K562 (cell line): ENCODE measurements at regions not wholly inside any gene's neighbourhood (a gene's known extent, or its start where the extent isn't known, plus 50 kb on each side); places are given as distances from the start of the nearest gene placed in this dataset.

Experiments
- ATAC-seq: fragments of 200-7000 bp; cut with Tn5 transposase; 3 replicates; pipeline ENCODE4 v1.9.1; 2020; ENCODE audit warnings: moderate library complexity
- BruUV-seq: library from RNA; stranded (reverse); fragments of 400-500 nt; replicated peaks from 2 replicates; lab custom pipeline; 2021; lab: Mats Ljungman, UMichigan
- CTCF ChIA-PET: fragments of 300-600 bp; formaldehyde crosslinking; extraction: SDS; loops from one replicate; lab custom pipeline; 2021; ENCODE audit warnings: low intra/inter-chr PET ratio; lab: Yijun Ruan, JAX
- POLR2A ChIA-PET: fragments of 300-600, 350-650 bp; sonication (Branson Sonifier 250); formaldehyde crosslinking; extraction: SDS; loops from one replicate; lab custom pipeline; 2021; ENCODE audit warnings: antibody characterized with exemption, inconsistent platforms; lab: Yijun Ruan, JAX
- DNase-seq, 4 experiments: peaks; one replicate each; pipeline versions ENCODE4 v3.0.0 to v3.0.0-alpha.2; 2011 to 2018; ENCODE audit warnings: low spot score in 3 of 4, mixed read lengths in 3 of 4; ENCODE audit errors: extremely low read depth in 1 of 4
- FAIRE-seq: peaks from 2 replicates; lab custom pipeline; 2011; peaks lifted over from hg19 to GRCh38; lab: Jason Lieb, UNC
- H2AFZ ChIP-seq: 2 replicates; pipeline ENCODE4 v1.6.0; 2011; ENCODE audit warnings: low read depth, low read length, control low read depth, inconsistent platforms
- H3K27ac ChIP-seq: fragments of 200-600 bp; 3 replicates; pipeline ENCODE4 v1.8.0; 2011; ENCODE audit warnings: low read depth, mild to moderate bottlenecking, control low read depth, inconsistent platforms, low read length, moderate library complexity, mixed read lengths; ENCODE audit errors: extremely low read depth
- H3K27me3 ChIP-seq, 2 experiments: fragments of 300-600 bp in 1 of 2; 2 replicates in 1 of 2; 3 replicates in 1 of 2; pipeline versions ENCODE4 v1.6.0 to v1.8.0; 2011; ENCODE audit warnings: inconsistent platforms in 2 of 2, low read length in 2 of 2, mild to moderate bottlenecking in 1 of 2, mixed read lengths in 1 of 2, moderate library complexity in 1 of 2; ENCODE audit not compliant: control insufficient read depth in 2 of 2, insufficient read depth in 2 of 2
- H3K36me3 ChIP-seq: fragments of 300-600 bp; 3 replicates; pipeline ENCODE4 v1.8.0; 2011; ENCODE audit warnings: mild to moderate bottlenecking, low read length, inconsistent platforms; ENCODE audit not compliant: control insufficient read depth, insufficient read depth
- H3K4me1 ChIP-seq, 2 experiments: fragments of 200-600 bp in 1 of 2; replicated peaks in 1 of 2; 2 replicates in 1 of 2; 3 replicates in 1 of 2; pipeline versions ENCODE4 v1.5.1 to v1.8.0; 2011; ENCODE audit warnings: inconsistent platforms in 2 of 2, low read length in 2 of 2, mild to moderate bottlenecking in 1 of 2, mixed read lengths in 1 of 2, moderate library complexity in 1 of 2; ENCODE audit not compliant: control insufficient read depth in 2 of 2, insufficient read depth in 2 of 2
- H3K4me2 ChIP-seq: 2 replicates; pipeline ENCODE4 v1.6.1; 2011; ENCODE audit warnings: low read length, control low read depth, inconsistent platforms, mixed read lengths; ENCODE audit not compliant: insufficient read depth
- H3K4me3 ChIP-seq: fragments of 200-600 bp; sonication (generic), shearing (Covaris generic); 2 replicates; pipeline ENCODE4 v1.5.1; 2016; ENCODE audit warnings: control low read depth, inconsistent platforms
- H3K79me2 ChIP-seq: fragments of 200-600 bp; 3 replicates; pipeline ENCODE4 v1.8.0; 2011; ENCODE audit warnings: low read length, inconsistent platforms; ENCODE audit not compliant: control insufficient read depth, insufficient read depth
- H3K9ac ChIP-seq, 2 experiments: 2 replicates each; pipeline versions ENCODE4 v1.6.0 to v1.6.1; 2011; ENCODE audit warnings: low read depth in 2 of 2, low read length in 2 of 2, control low read depth in 1 of 2, inconsistent platforms in 1 of 2, mild to moderate bottlenecking in 1 of 2, mixed read lengths in 1 of 2; ENCODE audit not compliant: insufficient read depth in 1 of 2
- H3K9me1 ChIP-seq: one replicate; pipeline ENCODE4 v1.6.0; 2011; ENCODE audit warnings: inconsistent platforms, mild to moderate bottlenecking, low read length, moderate library complexity; ENCODE audit not compliant: control insufficient read depth, insufficient read depth
- H3K9me3 ChIP-seq: replicated peaks from 2 replicates; pipeline ENCODE4 v1.5.1; 2011; ENCODE audit warnings: low read depth, low read length, inconsistent platforms; ENCODE audit not compliant: control insufficient read depth, insufficient read depth
- H4K20me1 ChIP-seq: replicated peaks from 2 replicates; pipeline ENCODE4 v1.6.1; 2011; ENCODE audit warnings: low read length, inconsistent platforms, mixed read lengths; ENCODE audit not compliant: control insufficient read depth, insufficient read depth
- ASH1L ChIP-seq: fragments of 450-650 bp; IDR thresholded peaks from 2 replicates; pipeline ENCODE4 v1.6.1; 2018; ENCODE audit warnings: borderline replicate concordance, mild to moderate bottlenecking, low read depth; ENCODE audit not compliant: partially characterized antibody
- E2F4 ChIP-seq: sonication (generic); formaldehyde crosslinking; IDR thresholded peaks from 2 replicates; pipeline ENCODE4 v1.8.0; 2022; ENCODE audit warnings: mild to moderate bottlenecking, low read depth, missing genetic modification reagents
- ESRRA ChIP-seq: fragments of 450-650 bp; IDR thresholded peaks from 2 replicates; pipeline ENCODE4 v1.6.1; 2014; ENCODE audit warnings: low read depth, mild to moderate bottlenecking, moderate library complexity, borderline replicate concordance
- PPARD ChIP-seq: fragments of 250-450 bp; sonication (Bioruptor Pico); IDR thresholded peaks from 2 replicates; pipeline ENCODE4 v1.8.0; 2022; ENCODE audit warnings: inconsistent platforms, mild to moderate bottlenecking, moderate library complexity
- SREBF1 ChIP-seq: fragments of 150-350 bp; IDR thresholded peaks from 2 replicates; pipeline ENCODE4 v1.6.1; 2014; ENCODE audit warnings: antibody characterized with exemption, low read depth, low read length, borderline replicate concordance
- ZBTB9 ChIP-seq: fragments of 450-650 bp; formaldehyde crosslinking; IDR thresholded peaks from 2 replicates; pipeline ENCODE4 v1.4.0; 2020; ENCODE audit warnings: mild to moderate bottlenecking, moderate library complexity
- ZNF280A ChIP-seq: fragments of 450-650 bp; IDR thresholded peaks from 2 replicates; pipeline ENCODE4 v1.6.1; 2018; ENCODE audit warnings: mild to moderate bottlenecking, low read depth; ENCODE audit not compliant: partially characterized antibody
- WGBS: fragments of 100-300 bp; shearing (Covaris generic); methylation state at CpG from one replicate; pipeline ENCODE4 v1.1.6; 2016; ENCODE audit warnings: low coverage, mixed read lengths; ENCODE audit not compliant: insufficient coverage; ENCODE audit errors: missing lambda C conversion rate; 5-methylcytosine and 5-hydroxymethylcytosine counted together
- in situ Hi-C: fragments of 300-500 bp; cut with MboI; formaldehyde crosslinking; loops from 4 replicates; pipeline ENCODE4 v1.15.0; 2018; ENCODE audit warnings: inconsistent platforms, mixed read lengths
- intact Hi-C: fragments of 100-400 bp; cut with micrococcal nuclease; formaldehyde crosslinking; loops from 2 replicates; pipeline ENCODE4 v1.14.2; 2022
- TF ChIP-seq, protein P1 (sequence below): fragments of 450-650 bp; formaldehyde crosslinking; conservative IDR thresholded peaks from 2 replicates; pipeline ENCODE4 v1.4.0; 2022; ENCODE audit warnings: mild to moderate bottlenecking, missing genetic modification characterization
- TF ChIP-seq, protein P2 (sequence below): sonication (generic); formaldehyde crosslinking; IDR thresholded peaks from 2 replicates; pipeline ENCODE4 v1.8.1; 2023; ENCODE audit warnings: mild to moderate bottlenecking, missing genetic modification reagents
- TF ChIP-seq, protein P3 (sequence below): sonication (generic); formaldehyde crosslinking; IDR thresholded peaks from 2 replicates; pipeline ENCODE4 v1.8.0; 2023; ENCODE audit warnings: missing genetic modification reagents, mild to moderate bottlenecking, borderline replicate concordance

GRCh38 chr6:12364621-12365020 is 74.5 kb downstream of the EDN1 start:
- Histone ChIP-seq H4K20me1 (no peaks in the 10 kb centered on the region), H3K9ac (no peak overlapping the region), H3K9me3 (no peaks in the 10 kb centered on the region), H3K27me3 (no peaks in the 10 kb centered on the region), H3K9me1 (no peaks in the 10 kb centered on the region), H3K79me2 (no peaks in the 10 kb centered on the region), H3K27ac (no peak overlapping the region), H2AFZ (no peak overlapping the region), H3K36me3 (no peaks in the 10 kb centered on the region), H3K4me3 (no peak overlapping the region), H3K4me2 (no peak overlapping the region), H3K4me1 (no peaks in the 10 kb centered on the region)
- 9% methylated on average over 1 of the region's 1 CpG for WGBS
- intact Hi-C loops (no loop called here), in situ Hi-C loops (no loop called here)
- no peak for DNase-seq
- no TSS peak for BruUV-seq
- ChIA-PET POLR2A (no interaction called here), CTCF (no interaction called here)
- ATAC-seq: no peak
- FAIRE-seq: no peak
- TF ChIP-seq, protein P1, sequence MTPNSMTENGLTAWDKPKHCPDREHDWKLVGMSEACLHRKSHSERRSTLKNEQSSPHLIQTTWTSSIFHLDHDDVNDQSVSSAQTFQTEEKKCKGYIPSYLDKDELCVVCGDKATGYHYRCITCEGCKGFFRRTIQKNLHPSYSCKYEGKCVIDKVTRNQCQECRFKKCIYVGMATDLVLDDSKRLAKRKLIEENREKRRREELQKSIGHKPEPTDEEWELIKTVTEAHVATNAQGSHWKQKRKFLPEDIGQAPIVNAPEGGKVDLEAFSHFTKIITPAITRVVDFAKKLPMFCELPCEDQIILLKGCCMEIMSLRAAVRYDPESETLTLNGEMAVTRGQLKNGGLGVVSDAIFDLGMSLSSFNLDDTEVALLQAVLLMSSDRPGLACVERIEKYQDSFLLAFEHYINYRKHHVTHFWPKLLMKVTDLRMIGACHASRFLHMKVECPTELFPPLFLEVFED (CRISPR knock-in tag): no peak
- TF ChIP-seq ZNF280A (no peak), E2F4 (CRISPR knock-in tag) (no peak), ASH1L (no peak), PPARD (CRISPR knock-in tag) (no peak), SREBF1 (no peak), ESRRA (no peak), ZBTB9 (CRISPR knock-in tag) (no peak)
- TF ChIP-seq, protein P2, sequence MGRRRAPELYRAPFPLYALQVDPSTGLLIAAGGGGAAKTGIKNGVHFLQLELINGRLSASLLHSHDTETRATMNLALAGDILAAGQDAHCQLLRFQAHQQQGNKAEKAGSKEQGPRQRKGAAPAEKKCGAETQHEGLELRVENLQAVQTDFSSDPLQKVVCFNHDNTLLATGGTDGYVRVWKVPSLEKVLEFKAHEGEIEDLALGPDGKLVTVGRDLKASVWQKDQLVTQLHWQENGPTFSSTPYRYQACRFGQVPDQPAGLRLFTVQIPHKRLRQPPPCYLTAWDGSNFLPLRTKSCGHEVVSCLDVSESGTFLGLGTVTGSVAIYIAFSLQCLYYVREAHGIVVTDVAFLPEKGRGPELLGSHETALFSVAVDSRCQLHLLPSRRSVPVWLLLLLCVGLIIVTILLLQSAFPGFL (CRISPR knock-in tag): no peak
- TF ChIP-seq, protein P3, sequence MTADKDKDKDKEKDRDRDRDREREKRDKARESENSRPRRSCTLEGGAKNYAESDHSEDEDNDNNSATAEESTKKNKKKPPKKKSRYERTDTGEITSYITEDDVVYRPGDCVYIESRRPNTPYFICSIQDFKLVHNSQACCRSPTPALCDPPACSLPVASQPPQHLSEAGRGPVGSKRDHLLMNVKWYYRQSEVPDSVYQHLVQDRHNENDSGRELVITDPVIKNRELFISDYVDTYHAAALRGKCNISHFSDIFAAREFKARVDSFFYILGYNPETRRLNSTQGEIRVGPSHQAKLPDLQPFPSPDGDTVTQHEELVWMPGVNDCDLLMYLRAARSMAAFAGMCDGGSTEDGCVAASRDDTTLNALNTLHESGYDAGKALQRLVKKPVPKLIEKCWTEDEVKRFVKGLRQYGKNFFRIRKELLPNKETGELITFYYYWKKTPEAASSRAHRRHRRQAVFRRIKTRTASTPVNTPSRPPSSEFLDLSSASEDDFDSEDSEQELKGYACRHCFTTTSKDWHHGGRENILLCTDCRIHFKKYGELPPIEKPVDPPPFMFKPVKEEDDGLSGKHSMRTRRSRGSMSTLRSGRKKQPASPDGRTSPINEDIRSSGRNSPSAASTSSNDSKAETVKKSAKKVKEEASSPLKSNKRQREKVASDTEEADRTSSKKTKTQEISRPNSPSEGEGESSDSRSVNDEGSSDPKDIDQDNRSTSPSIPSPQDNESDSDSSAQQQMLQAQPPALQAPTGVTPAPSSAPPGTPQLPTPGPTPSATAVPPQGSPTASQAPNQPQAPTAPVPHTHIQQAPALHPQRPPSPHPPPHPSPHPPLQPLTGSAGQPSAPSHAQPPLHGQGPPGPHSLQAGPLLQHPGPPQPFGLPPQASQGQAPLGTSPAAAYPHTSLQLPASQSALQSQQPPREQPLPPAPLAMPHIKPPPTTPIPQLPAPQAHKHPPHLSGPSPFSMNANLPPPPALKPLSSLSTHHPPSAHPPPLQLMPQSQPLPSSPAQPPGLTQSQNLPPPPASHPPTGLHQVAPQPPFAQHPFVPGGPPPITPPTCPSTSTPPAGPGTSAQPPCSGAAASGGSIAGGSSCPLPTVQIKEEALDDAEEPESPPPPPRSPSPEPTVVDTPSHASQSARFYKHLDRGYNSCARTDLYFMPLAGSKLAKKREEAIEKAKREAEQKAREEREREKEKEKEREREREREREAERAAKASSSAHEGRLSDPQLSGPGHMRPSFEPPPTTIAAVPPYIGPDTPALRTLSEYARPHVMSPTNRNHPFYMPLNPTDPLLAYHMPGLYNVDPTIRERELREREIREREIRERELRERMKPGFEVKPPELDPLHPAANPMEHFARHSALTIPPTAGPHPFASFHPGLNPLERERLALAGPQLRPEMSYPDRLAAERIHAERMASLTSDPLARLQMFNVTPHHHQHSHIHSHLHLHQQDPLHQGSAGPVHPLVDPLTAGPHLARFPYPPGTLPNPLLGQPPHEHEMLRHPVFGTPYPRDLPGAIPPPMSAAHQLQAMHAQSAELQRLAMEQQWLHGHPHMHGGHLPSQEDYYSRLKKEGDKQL: no peak
